Astrocyte of the cerebellum (primary cell): ENCODE measurements at regions not wholly inside any gene's neighbourhood (a gene's known extent, or its start where the extent isn't known, plus 50 kb on each side); places are given as distances from the start of the nearest gene placed in this dataset.
"Not testable (repeated sequence)": the region's sequence is repeated elsewhere in the genome, so short reads cannot be mapped to it uniquely, and the experiment has no call there.

ENCODE experiments used
- DNase-seq: peaks from one replicate; pipeline ENCODE4 v3.0.0-alpha.2; 2011; ENCODE audit warnings: low read depth
- H3K4me3 ChIP-seq: 2 replicates; pipeline ENCODE4 v1.5.1; 2011; ENCODE audit warnings: mild to moderate bottlenecking, low read depth, low read length, moderate library complexity
- in situ Hi-C: cut with HindIII; loops from 2 replicates; pipeline ENCODE4 v1.10.0; 2017; ENCODE audit warnings: low sequenced_read_pairs
- TF ChIP-seq, protein P1 (sequence below): IDR thresholded peaks from 2 replicates; pipeline ENCODE4 v1.5.1; 2012; ENCODE audit warnings: low read length, low read depth, moderate library complexity, mild to moderate bottlenecking; ENCODE audit errors: missing control alignments

DNA sequence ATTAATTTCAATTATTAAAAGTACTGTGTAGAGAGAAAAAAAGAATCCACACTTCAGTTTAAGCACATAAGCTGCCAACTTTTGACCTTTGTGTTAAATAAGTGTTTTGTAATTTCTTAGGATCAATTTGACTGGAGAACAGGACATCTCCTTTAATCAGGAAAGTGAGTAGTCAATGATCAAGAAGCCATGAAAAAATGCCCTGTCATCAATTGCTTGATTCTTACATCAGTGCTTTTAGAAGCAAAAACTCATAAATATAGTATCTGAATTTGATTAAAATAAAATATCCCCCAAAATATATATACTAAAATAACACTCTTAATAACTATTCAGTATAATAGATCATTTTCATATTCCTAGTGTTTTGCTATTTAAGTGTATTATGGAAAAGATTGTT is 409.0 kb downstream of the TAFA4 start:
- H3K4me3 ChIP-seq, result no peak overlapping the region
- no peak for DNase-seq
- TF ChIP-seq, protein P1, sequence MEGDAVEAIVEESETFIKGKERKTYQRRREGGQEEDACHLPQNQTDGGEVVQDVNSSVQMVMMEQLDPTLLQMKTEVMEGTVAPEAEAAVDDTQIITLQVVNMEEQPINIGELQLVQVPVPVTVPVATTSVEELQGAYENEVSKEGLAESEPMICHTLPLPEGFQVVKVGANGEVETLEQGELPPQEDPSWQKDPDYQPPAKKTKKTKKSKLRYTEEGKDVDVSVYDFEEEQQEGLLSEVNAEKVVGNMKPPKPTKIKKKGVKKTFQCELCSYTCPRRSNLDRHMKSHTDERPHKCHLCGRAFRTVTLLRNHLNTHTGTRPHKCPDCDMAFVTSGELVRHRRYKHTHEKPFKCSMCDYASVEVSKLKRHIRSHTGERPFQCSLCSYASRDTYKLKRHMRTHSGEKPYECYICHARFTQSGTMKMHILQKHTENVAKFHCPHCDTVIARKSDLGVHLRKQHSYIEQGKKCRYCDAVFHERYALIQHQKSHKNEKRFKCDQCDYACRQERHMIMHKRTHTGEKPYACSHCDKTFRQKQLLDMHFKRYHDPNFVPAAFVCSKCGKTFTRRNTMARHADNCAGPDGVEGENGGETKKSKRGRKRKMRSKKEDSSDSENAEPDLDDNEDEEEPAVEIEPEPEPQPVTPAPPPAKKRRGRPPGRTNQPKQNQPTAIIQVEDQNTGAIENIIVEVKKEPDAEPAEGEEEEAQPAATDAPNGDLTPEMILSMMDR, result no peak
- in situ Hi-C loops, result no loop called here

DNA sequence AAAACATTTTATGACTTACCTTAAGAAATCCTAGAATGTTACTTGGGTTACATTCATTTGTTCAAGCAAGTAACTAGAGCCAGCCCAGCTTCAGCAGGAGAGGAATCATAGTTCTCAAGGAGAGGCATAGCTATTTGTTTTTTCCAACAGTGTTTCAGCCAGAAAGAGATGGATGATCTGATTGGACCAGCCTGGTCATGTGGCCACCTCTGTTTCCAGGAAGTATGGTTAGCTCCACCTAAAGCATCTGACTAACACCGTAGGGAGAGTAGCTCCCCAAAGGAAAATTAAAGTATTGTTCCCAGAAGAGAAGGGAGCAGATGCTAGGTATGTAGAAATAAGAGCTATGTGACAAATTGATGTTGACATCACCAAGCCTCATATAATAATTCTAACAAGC is 417.1 kb downstream of the TAFA4 start:
- in situ Hi-C loops, result no loop called here
- TF ChIP-seq, protein P1, result no peak
- no peak overlapping the region for H3K4me3 ChIP-seq

DNA sequence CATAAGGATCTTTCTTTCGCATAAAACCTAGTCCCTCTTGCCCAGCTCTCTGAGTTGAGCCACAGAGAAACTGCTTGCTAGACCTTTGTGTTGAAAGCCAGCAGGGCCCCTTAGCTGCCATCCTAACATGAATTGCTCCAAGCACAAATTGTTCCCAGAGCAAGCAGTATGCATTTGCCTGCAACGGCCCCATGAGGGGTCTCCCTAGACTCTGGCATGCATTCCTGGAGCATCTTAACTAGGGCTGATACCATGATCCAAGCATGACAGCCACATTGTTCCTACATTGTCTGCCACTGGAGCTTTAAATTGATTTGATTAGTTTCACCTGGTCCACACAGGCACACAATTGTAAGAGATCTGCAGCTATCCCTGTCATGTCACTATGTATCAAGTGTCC is 428.1 kb downstream of the TAFA4 start:
- in situ Hi-C loops, result no loop called here
- no peak overlapping the region for H3K4me3 ChIP-seq
- TF ChIP-seq, protein P1, result no peak
- DNase-seq, result no peak

More for the DNA sequence above, 417.1 kb downstream of the TAFA4 start:
- no peak for DNase-seq

DNA sequence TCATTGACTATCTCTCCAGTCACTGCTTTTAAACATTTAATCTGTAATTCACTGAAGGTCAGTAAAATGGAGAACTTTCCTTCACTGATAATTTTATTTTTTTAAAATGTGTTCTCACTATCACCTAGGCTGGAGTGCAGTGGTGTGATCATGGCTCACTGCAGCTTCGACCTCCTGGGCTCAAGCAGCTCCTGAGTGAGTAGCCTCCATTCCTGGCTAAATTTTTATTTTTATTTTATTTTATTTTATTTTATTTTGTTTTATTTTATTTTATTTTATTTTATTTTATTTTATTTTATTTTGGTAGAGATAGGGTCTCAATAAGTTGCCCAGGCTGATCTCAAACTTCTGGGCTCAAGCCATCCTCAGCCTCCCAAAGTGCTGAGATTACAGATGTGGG is 446.5 kb downstream of the TAFA4 start:
- H3K4me3 ChIP-seq, in situ Hi-C loops, DNase-seq: not testable (repeated sequence)

DNA sequence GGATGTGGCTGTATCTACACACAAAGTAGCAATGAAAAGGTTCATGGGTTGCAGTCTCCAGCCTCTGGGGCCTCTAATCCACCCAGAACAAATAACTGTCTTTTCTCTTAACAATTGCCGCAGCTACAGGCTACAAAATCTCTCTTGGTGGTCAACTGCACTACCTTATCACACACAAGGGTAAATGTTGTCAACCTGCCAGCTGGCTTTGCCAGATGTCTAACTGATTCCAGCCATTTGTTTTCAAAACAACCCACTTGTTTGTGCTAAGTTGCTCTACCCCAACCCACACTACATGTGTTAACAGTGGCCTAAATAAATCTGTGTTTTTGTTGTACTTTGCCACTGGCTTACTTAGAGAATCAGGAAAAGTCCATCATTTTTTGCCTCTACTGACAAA is 447.3 kb downstream of the TAFA4 start:
- in situ Hi-C loops, result no loop called here
- TF ChIP-seq, protein P1, result no peak
- DNase-seq, result no peak
- H3K4me3 ChIP-seq, result no peak overlapping the region

DNA sequence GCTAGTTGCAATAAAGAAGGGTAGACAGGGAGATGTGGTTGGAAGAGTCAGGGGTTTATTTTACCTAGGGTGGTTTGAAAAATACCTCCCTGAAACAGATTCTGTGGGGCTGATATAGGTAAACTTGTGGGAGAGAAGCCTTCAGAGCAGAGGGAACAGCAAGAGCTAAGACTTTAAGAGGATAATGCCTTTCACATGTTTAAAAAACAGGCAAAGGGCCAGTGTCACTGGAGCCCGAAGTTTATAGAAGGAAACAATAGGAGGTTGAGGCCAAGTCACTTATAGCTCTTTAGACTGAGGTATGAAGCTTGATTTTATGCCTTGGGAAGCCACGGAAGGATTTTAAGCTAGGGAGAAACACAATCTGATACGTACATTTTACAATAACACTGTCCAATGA is 448.7 kb downstream of the TAFA4 start:
- H3K4me3 ChIP-seq, result no peak overlapping the region
- TF ChIP-seq, protein P1, result no peak
- DNase-seq, result no peak
- in situ Hi-C loops, result no loop called here

DNA sequence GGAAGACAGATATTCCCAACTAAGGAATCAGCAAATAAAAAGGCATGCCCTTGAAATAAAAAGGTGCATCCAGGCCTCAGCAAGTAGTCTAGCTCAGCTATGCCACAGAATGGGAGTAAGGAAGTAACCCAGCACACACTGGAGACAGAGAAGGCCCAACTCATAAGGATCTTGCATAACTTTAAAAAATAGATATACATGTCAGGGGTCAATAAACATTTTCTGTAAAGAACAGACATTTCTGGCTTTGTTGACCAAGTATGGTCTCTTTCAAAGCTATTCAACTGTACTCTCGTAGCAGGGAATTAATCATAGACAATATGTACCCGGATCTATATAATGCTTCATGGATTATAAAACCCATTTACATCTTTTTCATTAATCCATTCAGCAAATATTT is 449.3 kb downstream of the TAFA4 start:
- DNase-seq, result no peak
- H3K4me3 ChIP-seq, result no peak overlapping the region
- in situ Hi-C loops, result no loop called here
- TF ChIP-seq, protein P1, result no peak
